Caco-2 (cell line): ENCODE measurements at regions not wholly inside any gene's neighbourhood (a gene's known extent, or its start where the extent isn't known, plus 50 kb on each side); places are given as distances from the start of the nearest gene placed in this dataset.

ENCODE experiments used
- BruUV-seq: library from RNA; stranded (reverse); fragments of 400-500 nt; replicated peaks from 2 replicates; lab custom pipeline; 2021; lab: Mats Ljungman, UMichigan
- CTCF ChIA-PET: fragments of 300-600 bp; sonication (Branson Sonifier 250); formaldehyde crosslinking; loops from one replicate; lab custom pipeline; 2022; ENCODE audit warnings: antibody characterized with exemption; lab: Charles Lee
- POLR2A ChIA-PET: fragments of 300-600 bp; sonication (Branson Sonifier 250); formaldehyde crosslinking; loops from one replicate; lab custom pipeline; 2022; ENCODE audit warnings: antibody characterized with exemption; lab: Charles Lee
- DNase-seq, 2 experiments: peaks; one replicate each; pipeline versions ENCODE4 v3.0.0 to v3.0.0-alpha.2; 2020 to 2022
- H3K27me3 ChIP-seq: replicated peaks from 2 replicates; pipeline ENCODE4 v1.6.0; 2011; ENCODE audit warnings: low read length; ENCODE audit not compliant: control insufficient read depth, insufficient read depth
- H3K36me3 ChIP-seq: 2 replicates; pipeline ENCODE4 v1.5.1; 2011; ENCODE audit warnings: low read length; ENCODE audit not compliant: control insufficient read depth, insufficient read depth
- H3K4me1 ChIP-seq: fragments of 250-450 bp; sonication (Bioruptor Pico); 2 replicates; pipeline ENCODE4 v1.5.1; 2020; ENCODE audit warnings: mild to moderate bottlenecking
- H3K4me3 ChIP-seq: 2 replicates; pipeline ENCODE4 v1.5.1; 2011; ENCODE audit warnings: low read depth, mild to moderate bottlenecking, control low read depth, low read length
- H3K9me3 ChIP-seq: fragments of 250-450 bp; sonication (Bioruptor Pico); 2 replicates; pipeline ENCODE4 v1.5.1; 2020; ENCODE audit warnings: mild to moderate bottlenecking, moderate library complexity
- H3K27ac Mint-ChIP-seq: one replicate; pipeline ENCODE4 v1.8.0; 2022; ENCODE audit warnings: mixed read lengths; ENCODE audit not compliant: unreplicated experiment
- H3K27me3 Mint-ChIP-seq: one replicate; pipeline ENCODE4 v1.8.0; 2022; ENCODE audit warnings: mixed read lengths; ENCODE audit not compliant: insufficient read depth, unreplicated experiment
- H3K36me3 Mint-ChIP-seq: one replicate; pipeline ENCODE4 v1.8.0; 2022; ENCODE audit warnings: mild to moderate bottlenecking, mixed read lengths; ENCODE audit not compliant: insufficient read depth, unreplicated experiment
- H3K4me1 Mint-ChIP-seq: one replicate; pipeline ENCODE4 v1.8.0; 2022; ENCODE audit warnings: low read depth, mixed read lengths; ENCODE audit not compliant: unreplicated experiment
- H3K4me3 Mint-ChIP-seq: one replicate; pipeline ENCODE4 v1.8.0; 2022; ENCODE audit warnings: mild to moderate bottlenecking, moderate library complexity, mixed read lengths; ENCODE audit not compliant: unreplicated experiment
- H3K9me3 Mint-ChIP-seq: one replicate; pipeline ENCODE4 v1.8.0; 2022; ENCODE audit warnings: mixed read lengths; ENCODE audit not compliant: unreplicated experiment
- CTCF ChIP-seq, 2 experiments: fragments of 200-600 bp in 1 of 2; IDR thresholded peaks; 1 replicate in 1 of 2; 2 replicates in 1 of 2; pipeline versions ENCODE4 v1.5.1 to v1.8.0; 2011 to 2022; ENCODE audit warnings: antibody characterized with exemption in 1 of 2, control low read depth in 1 of 2, inconsistent platforms in 1 of 2, low read depth in 1 of 2, low read length in 1 of 2, mild to moderate bottlenecking in 1 of 2, moderate library complexity in 1 of 2; ENCODE audit not compliant: insufficient read depth in 1 of 2, severe bottlenecking in 1 of 2, unreplicated experiment in 1 of 2
- intact Hi-C: fragments of 100-400 bp; cut with micrococcal nuclease; formaldehyde crosslinking; loops from one replicate; pipeline ENCODE4 v1.10.0; 2022; ENCODE audit not compliant: unreplicated experiment

- no peak for DNase-seq
- H3K27me3 Mint-ChIP-seq, result no peaks in the 10 kb centered on the region
- no peaks in the 10 kb centered on the region for H3K27me3 ChIP-seq
- no TSS peak for BruUV-seq
- peaks cover 9% of the 10 kb centered on the region for H3K9me3 ChIP-seq
- no peak overlapping the region for H3K4me3 ChIP-seq
- H3K4me1 ChIP-seq, result no peaks in the 10 kb centered on the region
- no peaks in the 10 kb centered on the region for H3K36me3 Mint-ChIP-seq
- no peak overlapping the region for H3K4me3 Mint-ChIP-seq
- H3K27ac Mint-ChIP-seq, result no peak overlapping the region
- ChIA-PET CTCF (no interaction called here), POLR2A (no interaction called here)
- H3K4me1 Mint-ChIP-seq, result no peaks in the 10 kb centered on the region
- intact Hi-C loops, result no loop called here
- peaks cover 10% of the 10 kb centered on the region for H3K9me3 Mint-ChIP-seq
- TF ChIP-seq CTCF (IDR thresholded peaks at IDR 0.05; ENCODE audit: insufficient read depth in 1 of 2, low read depth in 1 of 2, low read length in 1 of 2, severe bottlenecking in 1 of 2, unreplicated experiment in 1 of 2), result no peak
- H3K36me3 ChIP-seq, result no peaks in the 10 kb centered on the region
Observed at GRCh38 chr6:146961831-146962230, 242.4 kb upstream of the STXBP5 start.

GRCh38 chr6:146962329-146962728 is 241.9 kb upstream of the STXBP5 start:
- no peak overlapping the region for H3K4me3 Mint-ChIP-seq
- no peak for DNase-seq
- H3K27me3 Mint-ChIP-seq, result no peaks in the 10 kb centered on the region
- no peaks in the 10 kb centered on the region for H3K36me3 Mint-ChIP-seq
- H3K4me3 ChIP-seq, result no peak overlapping the region
- no peak for TF ChIP-seq CTCF (IDR thresholded peaks at IDR 0.05; ENCODE audit: insufficient read depth in 1 of 2, low read depth in 1 of 2, low read length in 1 of 2, severe bottlenecking in 1 of 2, unreplicated experiment in 1 of 2)
- intact Hi-C loops, result no loop called here
- H3K27me3 ChIP-seq, result no peaks in the 10 kb centered on the region
- POLR2A ChIA-PET, result no interaction called here
- no peak overlapping the region for H3K27ac Mint-ChIP-seq
- H3K36me3 ChIP-seq, result no peaks in the 10 kb centered on the region
- BruUV-seq, result no TSS peak
- H3K4me1 ChIP-seq, result no peaks in the 10 kb centered on the region
- no peaks in the 10 kb centered on the region for H3K4me1 Mint-ChIP-seq
- CTCF ChIA-PET, result no interaction called here
- peaks cover 9% of the 10 kb centered on the region for H3K9me3 ChIP-seq
- H3K9me3 Mint-ChIP-seq, result peaks cover 15% of the 10 kb centered on the region

- Histone ChIP-seq H3K4me3 (no peak overlapping the region), H3K27me3 (no peaks in the 10 kb centered on the region), H3K36me3 (no peaks in the 10 kb centered on the region), H3K4me1 (no peaks in the 10 kb centered on the region), H3K9me3 (peaks cover 9% of the 10 kb centered on the region)
- no peaks in the 10 kb centered on the region for H3K27me3 Mint-ChIP-seq
- H3K4me3 Mint-ChIP-seq, result no peak overlapping the region
- intact Hi-C loops, result no loop called here
- POLR2A ChIA-PET, result no interaction called here
- TF ChIP-seq CTCF (IDR thresholded peaks at IDR 0.05; ENCODE audit: insufficient read depth in 1 of 2, low read depth in 1 of 2, low read length in 1 of 2, severe bottlenecking in 1 of 2, unreplicated experiment in 1 of 2), result no peak
- DNase-seq, result peak in 1 of 2 experiments; percentile 20
- no TSS peak for BruUV-seq
- H3K4me1 Mint-ChIP-seq, result no peaks in the 10 kb centered on the region
- CTCF ChIA-PET, result no interaction called here
- H3K9me3 Mint-ChIP-seq, result peaks cover 20% of the 10 kb centered on the region
- no peak overlapping the region for H3K27ac Mint-ChIP-seq
- H3K36me3 Mint-ChIP-seq, result no peaks in the 10 kb centered on the region
Observed at GRCh38 chr6:146965110-146965689, 239.0 kb upstream of the STXBP5 start.
